LNCAP (cell line): ENCODE measurements at regions not wholly inside any gene's neighbourhood (a gene's known extent, or its start where the extent isn't known, plus 50 kb on each side); places are given as distances from the start of the nearest gene placed in this dataset.

Experiments used
- TF ChIP-seq, protein P1 (sequence below): fragments of 450-650 bp; IDR thresholded peaks from 2 replicates; pipeline ENCODE4 v1.5.1; 2017; ENCODE audit warnings: mild to moderate bottlenecking

GRCh38 chr1:39105061-39105840 lies 79.1 kb downstream of the NDUFS5 start:
- TF ChIP-seq, protein P1, sequence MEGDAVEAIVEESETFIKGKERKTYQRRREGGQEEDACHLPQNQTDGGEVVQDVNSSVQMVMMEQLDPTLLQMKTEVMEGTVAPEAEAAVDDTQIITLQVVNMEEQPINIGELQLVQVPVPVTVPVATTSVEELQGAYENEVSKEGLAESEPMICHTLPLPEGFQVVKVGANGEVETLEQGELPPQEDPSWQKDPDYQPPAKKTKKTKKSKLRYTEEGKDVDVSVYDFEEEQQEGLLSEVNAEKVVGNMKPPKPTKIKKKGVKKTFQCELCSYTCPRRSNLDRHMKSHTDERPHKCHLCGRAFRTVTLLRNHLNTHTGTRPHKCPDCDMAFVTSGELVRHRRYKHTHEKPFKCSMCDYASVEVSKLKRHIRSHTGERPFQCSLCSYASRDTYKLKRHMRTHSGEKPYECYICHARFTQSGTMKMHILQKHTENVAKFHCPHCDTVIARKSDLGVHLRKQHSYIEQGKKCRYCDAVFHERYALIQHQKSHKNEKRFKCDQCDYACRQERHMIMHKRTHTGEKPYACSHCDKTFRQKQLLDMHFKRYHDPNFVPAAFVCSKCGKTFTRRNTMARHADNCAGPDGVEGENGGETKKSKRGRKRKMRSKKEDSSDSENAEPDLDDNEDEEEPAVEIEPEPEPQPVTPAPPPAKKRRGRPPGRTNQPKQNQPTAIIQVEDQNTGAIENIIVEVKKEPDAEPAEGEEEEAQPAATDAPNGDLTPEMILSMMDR, result no peak

DNA sequence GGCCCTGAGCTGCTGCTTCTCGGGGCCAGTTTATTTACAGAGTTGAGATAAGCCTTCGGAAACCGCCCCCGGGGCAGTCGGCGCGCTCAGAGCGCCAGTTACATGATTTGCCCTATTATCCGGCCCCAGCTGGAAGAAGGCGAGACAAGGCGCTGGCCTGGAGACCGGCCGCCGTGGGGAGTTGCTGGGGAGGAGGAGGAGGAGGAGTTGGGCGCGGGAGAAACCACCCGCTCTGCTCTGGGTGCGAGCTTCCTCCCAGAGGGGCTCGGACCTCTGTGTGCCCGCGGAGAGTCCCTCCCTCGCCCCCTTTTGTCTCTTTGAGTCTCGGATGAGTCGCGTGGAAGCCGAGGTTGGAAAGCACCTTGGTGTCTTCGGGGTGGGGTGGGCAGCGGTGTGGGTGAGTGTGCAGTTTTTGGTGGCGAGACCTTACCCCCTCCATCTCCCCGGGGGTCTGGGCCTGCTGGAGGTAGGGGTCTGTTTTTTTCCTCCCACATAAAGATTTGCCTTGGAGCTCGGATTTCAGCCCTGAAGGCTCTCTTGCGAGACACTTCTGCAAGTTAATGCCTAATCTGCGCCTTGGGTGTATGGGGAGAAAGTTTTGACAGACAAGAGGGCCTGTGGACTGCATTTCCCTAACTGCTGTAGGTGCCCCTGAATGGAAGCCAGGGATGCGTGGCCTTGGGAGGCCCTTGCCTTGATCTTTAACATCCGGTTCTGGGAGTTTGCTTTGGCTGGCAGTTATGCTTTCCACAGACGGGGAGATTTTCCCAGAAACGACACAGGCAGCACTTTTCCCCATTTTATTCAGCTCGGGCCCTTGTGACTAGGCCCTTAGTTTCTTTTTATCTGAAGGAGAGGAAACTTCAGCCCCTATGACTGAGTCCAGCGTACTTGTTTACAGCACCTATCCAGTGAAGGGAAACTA lies 80.0 kb downstream of the NDUFS5 start:
- TF ChIP-seq, protein P1, result no peak

GRCh38 chr1:39106801-39107327 lies 80.7 kb downstream of the NDUFS5 start:
- TF ChIP-seq, protein P1, result no peak

GRCh38 chr1:39107341-39108290 lies 81.5 kb downstream of the NDUFS5 start:
- TF ChIP-seq, protein P1, result no peak

- TF ChIP-seq, protein P1, result no peak
These were observed 83.5 kb downstream of the NDUFS5 start for GRCh38 chr1:39109644-39110043.

DNA sequence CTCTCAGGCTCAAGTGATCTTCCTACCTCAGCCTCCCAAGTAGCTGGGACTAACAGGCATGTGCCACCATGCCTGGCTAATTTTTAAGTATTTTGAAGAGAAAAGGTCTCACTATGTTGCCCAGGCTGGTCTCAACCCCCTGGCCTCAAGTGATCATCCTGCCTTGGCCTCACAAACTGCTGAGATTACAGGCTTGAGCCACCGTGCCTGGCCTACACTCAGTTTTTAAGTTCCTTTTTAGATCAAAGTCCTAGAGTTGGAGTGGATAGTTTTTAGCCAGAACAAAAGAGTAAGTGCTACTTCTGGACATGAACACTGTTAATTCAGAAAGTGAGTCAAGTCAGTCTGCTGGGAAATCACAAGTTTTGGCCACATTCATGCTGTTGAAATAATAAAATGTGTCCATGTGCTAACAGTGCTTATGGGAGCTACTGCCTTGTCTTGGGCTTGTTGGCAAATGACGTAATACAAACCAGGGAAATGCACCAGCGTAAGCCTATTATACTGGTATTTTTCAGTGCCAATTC lies 84.2 kb downstream of the NDUFS5 start:
- TF ChIP-seq, protein P1, result no peak
